Heart left ventricle (tissue), 16 donors: ENCODE measurements at regions not wholly inside any gene's neighbourhood (a gene's known extent, or its start where the extent isn't known, plus 50 kb on each side); places are given as distances from the start of the nearest gene placed in this dataset.

Experiments used
- ATAC-seq, 4 donors: fragments of 200-7000 bp; cut with Tn5 transposase; one replicate each; pipeline ENCODE4 v1.9.1; 2020 to 2022; ENCODE audit warnings: moderate library complexity in 4 of 4, mild to moderate bottlenecking in 3 of 4, moderate number of reproducible peaks in 1 of 4
- DNase-seq, 5 donors: peaks; one replicate each; pipeline ENCODE4 v3.0.0-alpha.2; 2020
- H3K27ac ChIP-seq, 12 donors: fragments of 200-600 bp; sonication (generic) in 4 of 12; one replicate each; pipeline versions ENCODE4 v1.5.0 to v1.8.0; 2016 to 2022; ENCODE audit warnings: mild to moderate bottlenecking in 2 of 12
- H3K27me3 ChIP-seq, 9 donors: fragments of 200-600 bp; sonication (generic) in 2 of 9; one replicate each; pipeline versions ENCODE4 v1.5.1 to v1.8.0; 2016 to 2022; ENCODE audit warnings: mild to moderate bottlenecking in 3 of 9
- H3K36me3 ChIP-seq, 9 donors: fragments of 200-600 bp; sonication (generic) in 2 of 9; one replicate each; pipeline versions ENCODE4 v1.5.0 to v1.8.0; 2018 to 2022; ENCODE audit warnings: mild to moderate bottlenecking in 2 of 9
- H3K4me1 ChIP-seq, 12 donors: fragments of 200-600 bp; sonication (generic) in 4 of 12; one replicate each; pipeline versions ENCODE4 v1.5.0 to v1.8.0; 2016 to 2022; ENCODE audit warnings: mild to moderate bottlenecking in 3 of 12
- H3K4me3 ChIP-seq, 12 donors: fragments of 200-600 bp; sonication (generic) in 4 of 12; one replicate each; pipeline versions ENCODE4 v1.5.0 to v1.8.0; 2017 to 2022; ENCODE audit warnings: mild to moderate bottlenecking in 9 of 12, moderate library complexity in 4 of 12
- H3K9me3 ChIP-seq, 12 donors: fragments of 200-600 bp; sonication (generic) in 4 of 12; one replicate each; pipeline versions ENCODE4 v1.5.0 to v1.8.0; 2016 to 2022; ENCODE audit warnings: mild to moderate bottlenecking in 1 of 12
- POLR2A ChIP-seq, 2 donors: fragments of 450-650 bp; IDR thresholded peaks; one replicate each; pipeline ENCODE4 v1.6.1; 2017; ENCODE audit warnings: antibody characterized with exemption in 2 of 2, mild to moderate bottlenecking in 2 of 2, moderate library complexity in 2 of 2
- WGBS, 4 donors: extraction: QIAGEN DNeasy Blood & Tissue Kit in 2 of 4; methylation state at CpG; one replicate each; pipeline versions ENCODE4 v1.1.5 to v1.1.7; 2013 to 2018; 5-methylcytosine and 5-hydroxymethylcytosine counted together
- intact Hi-C, 10 donors: fragments of 100-400 bp; cut with DNase I; formaldehyde crosslinking; loops; one replicate each; pipeline versions ENCODE4 v1.11.1 to v1.14.2; 2022
- TF ChIP-seq, protein P1 (sequence below), 12 donors: fragments of 200-600 bp; sonication (generic) in 4 of 12; IDR thresholded peaks; one replicate each; pipeline versions ENCODE4 v1.5.0 to v1.8.0; 2018 to 2022; ENCODE audit warnings: antibody characterized with exemption in 12 of 12, mild to moderate bottlenecking in 5 of 12
- donor health status: ischemic (EF 13 %, LVEDD 7.1; RV severe dilation, severe dysfunction).
- donor health status: healthy with polysubstance abuse.
- donor health status: DM: no; HTN: yes; CAD: no.
- donor health status: DM: no; HTN: no; CAD: no.
- donor health status: ischemic (EF 25% LVEDD 6.9; RV normal size, moderate dysfunction).
- donor health status: ischemic (EF 25% LVEDD 5.7; RV mildly dilated, moderate dysfunction).
- donor health status: healthy.
- donor health status: DM: yes; HTN: yes; CAD: no.
- donor health status: ischemic (EF 35%, LVEDD 5.7; RV mildly dilated, moderate dysfunction).
- donor health status: nonischemic (EF 11% LVEDD 7.7; RV severe dilation, severe dysfunction).
- donor health status: DM: yes; HTN: yes; CAD: no.
- donor health status: PGD.
- donor health status: ischemic (EF 29% LVEDD 5.4; RV normal size, mild dysfunction).
- donor health status: nonischemic (EF 23%, LVEDD 6.1; RV moderate dilation, normal function).

DNA sequence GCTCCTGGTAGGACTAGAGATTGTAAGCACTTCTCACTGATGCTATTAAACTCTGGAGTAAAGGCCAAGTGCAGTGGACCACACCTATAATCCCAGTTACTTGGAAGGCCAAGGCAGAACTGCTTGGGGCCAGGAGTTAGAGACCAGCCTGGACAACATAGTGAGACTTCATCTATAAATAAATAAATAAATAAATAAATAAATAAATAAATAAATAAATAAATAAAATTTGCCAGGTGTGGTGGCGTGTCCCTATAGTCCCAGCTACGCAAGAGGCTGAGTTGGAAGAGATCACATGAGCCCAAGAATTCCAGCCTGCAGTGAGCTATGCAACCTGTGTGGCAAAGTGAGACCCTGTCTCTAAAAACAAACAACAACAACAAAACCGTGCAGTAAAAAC, 1475.7 kb downstream of the REEP3 start:
- 91 to 96% (median 93%) methylated on average over 3 of the region's 3 CpGs for WGBS, 4 donors
- intact Hi-C loops, result no loop called here
- no peak for DNase-seq
- Histone ChIP-seq H3K36me3 (no peaks in the 10 kb centered on the region), H3K27me3 (no peaks in the 10 kb centered on the region), H3K9me3 (no peaks in the 10 kb centered on the region), H3K4me3 (no peak overlapping the region), H3K4me1 (no peaks in the 10 kb centered on the region), H3K27ac (no peak overlapping the region)
- no peak for ATAC-seq
- TF ChIP-seq POLR2A (IDR thresholded peaks at IDR 0.05), result no peak
- TF ChIP-seq, protein P1, sequence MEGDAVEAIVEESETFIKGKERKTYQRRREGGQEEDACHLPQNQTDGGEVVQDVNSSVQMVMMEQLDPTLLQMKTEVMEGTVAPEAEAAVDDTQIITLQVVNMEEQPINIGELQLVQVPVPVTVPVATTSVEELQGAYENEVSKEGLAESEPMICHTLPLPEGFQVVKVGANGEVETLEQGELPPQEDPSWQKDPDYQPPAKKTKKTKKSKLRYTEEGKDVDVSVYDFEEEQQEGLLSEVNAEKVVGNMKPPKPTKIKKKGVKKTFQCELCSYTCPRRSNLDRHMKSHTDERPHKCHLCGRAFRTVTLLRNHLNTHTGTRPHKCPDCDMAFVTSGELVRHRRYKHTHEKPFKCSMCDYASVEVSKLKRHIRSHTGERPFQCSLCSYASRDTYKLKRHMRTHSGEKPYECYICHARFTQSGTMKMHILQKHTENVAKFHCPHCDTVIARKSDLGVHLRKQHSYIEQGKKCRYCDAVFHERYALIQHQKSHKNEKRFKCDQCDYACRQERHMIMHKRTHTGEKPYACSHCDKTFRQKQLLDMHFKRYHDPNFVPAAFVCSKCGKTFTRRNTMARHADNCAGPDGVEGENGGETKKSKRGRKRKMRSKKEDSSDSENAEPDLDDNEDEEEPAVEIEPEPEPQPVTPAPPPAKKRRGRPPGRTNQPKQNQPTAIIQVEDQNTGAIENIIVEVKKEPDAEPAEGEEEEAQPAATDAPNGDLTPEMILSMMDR (IDR thresholded peaks at IDR 0.05), result no peak

DNA sequence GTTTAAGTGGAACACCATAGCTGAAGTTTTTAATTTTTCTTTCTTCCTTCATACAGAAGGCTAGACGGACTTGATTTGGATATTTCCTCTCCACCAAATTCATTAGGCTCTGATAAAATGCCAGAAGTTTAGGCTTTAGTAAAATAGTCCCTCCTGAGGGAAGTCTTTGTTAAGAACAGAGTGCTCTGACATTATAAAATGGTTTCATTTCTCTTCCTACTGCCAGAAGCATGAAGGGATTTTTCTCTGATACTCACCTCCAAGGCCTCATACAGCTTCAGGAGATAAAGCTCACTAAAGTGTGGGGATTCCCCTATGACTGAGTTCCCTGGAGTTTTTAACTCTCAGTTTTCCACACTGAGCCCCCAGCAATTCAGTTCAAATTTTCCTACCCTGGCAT, 1489.6 kb downstream of the REEP3 start:
- Histone ChIP-seq H3K9me3 (peaks cover 0 to 15% (median 0%) of the 10 kb centered on the region in 12 donors), H3K27me3 (no peaks in the 10 kb centered on the region), H3K4me1 (no peaks in the 10 kb centered on the region), H3K27ac (no peak overlapping the region), H3K36me3 (no peaks in the 10 kb centered on the region), H3K4me3 (no peak overlapping the region)
- no peak for TF ChIP-seq POLR2A (IDR thresholded peaks at IDR 0.05)
- TF ChIP-seq, protein P1 (IDR thresholded peaks at IDR 0.05), result no peak
- no peak for DNase-seq
- ATAC-seq, result no peak
- intact Hi-C loops, result no loop called here
- 32 to 56% (median 43%) methylated on average over 1 of the region's 1 CpG for WGBS, 4 donors

DNA sequence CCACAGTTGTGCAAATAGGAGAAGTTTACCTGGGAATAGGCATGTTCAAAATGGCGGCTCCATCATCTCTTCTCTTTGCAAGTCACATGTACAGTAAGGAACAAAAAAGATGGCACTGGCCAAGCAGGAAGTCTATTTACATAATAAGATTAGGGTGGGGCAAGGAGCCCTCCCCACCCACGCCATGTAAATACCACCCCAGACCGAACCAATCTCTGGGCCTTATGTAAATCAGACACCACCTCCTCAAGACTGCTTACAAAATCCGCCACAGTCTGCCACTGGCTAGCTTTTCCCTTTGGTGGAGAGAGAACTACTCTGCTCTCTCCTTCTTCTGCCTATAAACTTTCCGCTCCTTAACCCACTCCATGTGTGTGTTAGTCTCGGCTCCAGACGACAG, 1496.3 kb downstream of the REEP3 start:
- H3K4me1 ChIP-seq, result no peaks in the 10 kb centered on the region
- intact Hi-C loops, result no loop called here
- DNase-seq, result no peak
- TF ChIP-seq, protein P1 (IDR thresholded peaks at IDR 0.05), result no peak
- no peak for TF ChIP-seq POLR2A (IDR thresholded peaks at IDR 0.05)
- H3K27ac ChIP-seq, result no peak overlapping the region
- no peaks in the 10 kb centered on the region for H3K27me3 ChIP-seq
- H3K9me3 ChIP-seq, result peaks cover 0 to 6% (median 0%) of the 10 kb centered on the region in 12 donors
- no peak for ATAC-seq
- no peaks in the 10 kb centered on the region for H3K36me3 ChIP-seq
- H3K4me3 ChIP-seq, result no peak overlapping the region
- WGBS, 4 donors, result 91 to 93% (median 93%) methylated on average over 7 of the region's 7 CpGs

DNA sequence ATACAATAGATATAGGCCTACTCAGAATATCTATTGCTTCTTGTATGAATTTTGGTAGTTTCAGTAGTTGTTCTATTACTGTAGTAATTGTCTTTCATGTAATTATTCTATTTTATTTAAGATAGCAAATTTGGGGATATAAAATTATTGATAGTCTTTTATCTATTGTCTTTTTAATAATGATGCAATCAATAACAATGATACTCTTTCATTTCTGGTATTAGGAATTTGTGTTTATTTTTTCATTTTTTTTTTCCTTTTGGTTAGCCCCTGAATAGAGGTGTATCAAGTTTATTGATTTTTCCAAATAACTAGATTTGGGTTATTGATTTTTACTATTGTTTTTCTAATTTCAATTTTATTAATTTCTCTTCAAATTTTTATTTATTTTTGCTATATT, 1503.7 kb downstream of the REEP3 start:
- no peak for DNase-seq
- H3K27me3 ChIP-seq, result no peaks in the 10 kb centered on the region

More for the DNA sequence above, 1503.7 kb downstream of the REEP3 start:
- Histone ChIP-seq H3K9me3 (peaks cover 0 to 13% (median 0%) of the 10 kb centered on the region in 12 donors), H3K36me3 (no peaks in the 10 kb centered on the region), H3K4me1 (no peaks in the 10 kb centered on the region), H3K4me3 (no peak overlapping the region), H3K27ac (no peak overlapping the region)
- no peak for ATAC-seq
- TF ChIP-seq, protein P1 (IDR thresholded peaks at IDR 0.05), result no peak
- TF ChIP-seq POLR2A (IDR thresholded peaks at IDR 0.05), result no peak
- intact Hi-C loops, result no loop called here
